HL-60 (cell line): ENCODE measurements at regions not wholly inside any gene's neighbourhood (a gene's known extent, or its start where the extent isn't known, plus 50 kb on each side); places are given as distances from the start of the nearest gene placed in this dataset.

Source experiments
- DNase-seq, 2 experiments: peaks; one replicate each; pipeline ENCODE4 v3.0.0-alpha.2; 2010 to 2020; ENCODE audit warnings: low read depth in 1 of 2, low spot score in 1 of 2
- H3K27ac ChIP-seq: fragments of 250-450 bp; sonication (Bioruptor Pico); replicated peaks from 2 replicates; pipeline ENCODE4 v1.5.1; 2020; ENCODE audit warnings: mild to moderate bottlenecking, moderate library complexity
- H3K27me3 ChIP-seq: fragments of 250-450 bp; sonication (Bioruptor Pico); 2 replicates; pipeline ENCODE4 v1.5.1; 2021; ENCODE audit warnings: mild to moderate bottlenecking, moderate library complexity; ENCODE audit not compliant: insufficient read depth, poor library complexity, severe bottlenecking
- H3K4me3 ChIP-seq: replicated peaks from 2 replicates; pipeline ENCODE4 v1.5.1; 2011; ENCODE audit warnings: mild to moderate bottlenecking, control low read depth, low read length; ENCODE audit not compliant: insufficient read depth
- CTCF ChIP-seq: IDR thresholded peaks from one replicate; pipeline ENCODE4 v1.5.1; 2011; ENCODE audit warnings: low read length, control low read depth, inconsistent platforms; ENCODE audit not compliant: insufficient read depth
- GABPA ChIP-seq: IDR thresholded peaks from 2 replicates; pipeline ENCODE4 v1.6.1; 2012; ENCODE audit warnings: low read depth
- POLR2AphosphoS5 ChIP-seq: IDR thresholded peaks from 2 replicates; pipeline ENCODE4 v1.6.1; 2012; ENCODE audit warnings: low read depth
- REST ChIP-seq: IDR thresholded peaks from 2 replicates; pipeline ENCODE4 v1.6.1; 2012; ENCODE audit warnings: low read depth; ENCODE audit not compliant: insufficient replicate concordance
- SPI1 ChIP-seq: IDR thresholded peaks from 2 replicates; pipeline ENCODE4 v1.6.1; 2012; ENCODE audit warnings: low read depth, mild to moderate bottlenecking, borderline replicate concordance

GRCh38 chr3:159323848-159324247 lies 522.0 kb downstream of the MFSD1 start:
- no peak for DNase-seq

GRCh38 chr3:159326998-159327397 lies 525.1 kb downstream of the MFSD1 start:
- no peak overlapping the region for H3K4me3 ChIP-seq
- no peak for DNase-seq
- no peak overlapping the region for H3K27ac ChIP-seq
- TF ChIP-seq CTCF: no peak
- no peaks in the 10 kb centered on the region for H3K27me3 ChIP-seq

More at GRCh38 chr3:159323848-159324247, 522.0 kb downstream of the MFSD1 start:
- TF ChIP-seq SPI1: no peak
- TF ChIP-seq REST: no peak
- TF ChIP-seq GABPA: no peak
- TF ChIP-seq CTCF: no peak
- TF ChIP-seq POLR2AphosphoS5: no peak
- no peak overlapping the region for H3K4me3 ChIP-seq
- H3K27ac ChIP-seq: no peak overlapping the region
- no peaks in the 10 kb centered on the region for H3K27me3 ChIP-seq

- Histone ChIP-seq H3K27me3 (no peaks in the 10 kb centered on the region), H3K4me3 (no peak overlapping the region), H3K27ac (no peak overlapping the region)
- TF ChIP-seq CTCF (no peak), GABPA (no peak), REST (no peak), SPI1 (no peak), POLR2AphosphoS5 (no peak)
- DNase-seq: no peak
These were observed 530.8 kb downstream of the MFSD1 start for GRCh38 chr3:159332535-159333099.

- Histone ChIP-seq H3K27ac (no peak overlapping the region), H3K27me3 (no peaks in the 10 kb centered on the region), H3K4me3 (no peak overlapping the region)
- no peak for TF ChIP-seq GABPA
- TF ChIP-seq CTCF: no peak
- no peak for TF ChIP-seq REST
- no peak for TF ChIP-seq SPI1
- no peak for TF ChIP-seq POLR2AphosphoS5
- no peak for DNase-seq
These were observed 537.3 kb downstream of the MFSD1 start for GRCh38 chr3:159339131-159339530.
